ENCODE measurements at regions not wholly inside any gene's neighbourhood (a gene's known extent, or its start where the extent isn't known, plus 50 kb on each side); places are given as distances from the start of the nearest gene placed in this dataset.
A peak's percentile ranks its signal among the peaks of the same experiment; 100 is the strongest.

DNA sequence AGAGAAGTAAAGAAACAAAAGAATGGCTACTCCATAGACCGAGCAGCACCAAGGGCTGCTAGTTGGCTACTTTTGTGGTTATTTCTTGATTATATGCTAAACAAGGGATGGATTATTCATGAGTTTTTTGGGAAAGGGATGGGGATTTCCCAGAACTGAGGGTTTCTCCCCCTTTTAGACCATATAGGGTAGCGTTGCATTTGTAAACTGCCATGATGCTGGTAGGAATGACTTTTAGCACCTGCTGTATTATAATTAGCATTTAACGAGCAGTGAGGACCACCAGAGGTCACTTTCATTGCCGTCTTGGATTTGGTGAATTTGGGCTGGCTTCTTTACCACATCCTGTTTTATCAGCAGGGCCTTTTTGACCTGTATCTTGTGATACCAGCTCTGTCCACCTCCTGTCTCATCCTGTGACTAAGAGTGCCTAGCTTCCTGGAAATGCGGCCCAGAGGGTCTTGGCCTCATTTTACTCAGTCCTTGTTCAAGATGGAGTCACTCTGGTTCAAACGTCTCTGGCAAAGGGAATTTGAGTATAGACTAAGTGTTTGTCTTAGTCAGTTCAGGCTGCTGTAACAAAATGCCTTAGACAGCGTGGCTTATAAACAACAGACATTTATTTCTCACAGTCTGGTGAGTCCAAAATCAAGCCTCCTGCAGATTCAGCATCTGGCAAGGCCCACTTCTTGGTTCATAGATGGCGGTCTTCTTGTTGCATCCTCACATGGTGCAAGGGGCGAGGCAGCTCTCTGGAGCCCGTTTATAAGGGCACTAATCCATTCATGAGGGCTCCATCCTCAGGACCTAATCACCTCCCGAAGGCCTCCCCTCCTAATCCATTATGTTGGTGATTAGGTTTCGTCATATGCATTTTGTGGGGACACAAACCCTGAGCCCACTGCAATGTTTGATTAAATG, 348.3 kb upstream of the SFSWAP start (continued):
- TF ChIP-seq SAFB (IDR thresholded peaks at IDR 0.05; ENCODE audit: borderline replicate concordance, low read depth, low read length) (no peak), ZNF561 (CRISPR knock-in tag; conservative IDR thresholded peaks at IDR 0.05) (peak; percentile 98), YY1 (IDR thresholded peaks at IDR 0.05; ENCODE audit: borderline replicate concordance in 1 of 3, control insufficient read depth in 1 of 3, extremely low read depth in 1 of 3, insufficient read depth in 3 of 3, insufficient read length in 1 of 3, insufficient replicate concordance in 2 of 3, low read depth in 1 of 3, low read length in 2 of 3) (no peak), FIP1L1 (IDR thresholded peaks at IDR 0.05; ENCODE audit: low read depth, low read length, poor library complexity, severe bottlenecking) (no peak), ZNF140 (CRISPR knock-in tag; IDR thresholded peaks at IDR 0.05) (peak; percentile 95), PHB2 (IDR thresholded peaks at IDR 0.05; ENCODE audit: low read depth) (no peak), ELF2 (CRISPR knock-in tag; IDR thresholded peaks at IDR 0.05) (peak; percentile 95), PPARD (CRISPR knock-in tag; IDR thresholded peaks at IDR 0.05) (peak; percentile 94), PHTF2 (CRISPR knock-in tag; IDR thresholded peaks at IDR 0.05) (peak; percentile 97), BRD9 (IDR thresholded peaks at IDR 0.05; ENCODE audit: low read depth, partially characterized antibody) (no peak), ZBTB17 (CRISPR knock-in tag; IDR thresholded peaks at IDR 0.05) (peak; percentile 98), GTF2E2 (tag; IDR thresholded peaks at IDR 0.05) (peak; percentile 95)
- TF ChIP-seq, protein P1, sequence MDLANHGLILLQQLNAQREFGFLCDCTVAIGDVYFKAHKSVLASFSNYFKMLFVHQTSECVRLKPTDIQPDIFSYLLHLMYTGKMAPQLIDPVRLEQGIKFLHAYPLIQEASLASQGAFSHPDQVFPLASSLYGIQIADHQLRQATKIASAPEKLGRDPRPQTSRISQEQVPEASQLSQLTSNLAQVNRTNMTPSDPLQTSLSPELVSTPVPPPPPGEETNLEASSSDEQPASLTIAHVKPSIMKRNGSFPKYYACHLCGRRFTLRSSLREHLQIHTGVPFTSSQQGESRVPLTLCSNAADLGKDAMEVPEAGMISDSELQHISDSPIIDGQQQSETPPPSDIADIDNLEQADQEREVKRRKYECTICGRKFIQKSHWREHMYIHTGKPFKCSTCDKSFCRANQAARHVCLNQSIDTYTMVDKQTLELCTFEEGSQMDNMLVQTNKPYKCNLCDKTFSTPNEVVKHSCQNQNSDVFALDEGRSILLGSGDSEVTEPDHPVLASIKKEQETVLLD (IDR thresholded peaks at IDR 0.05), result peak; percentile 30; the same call in 1 of the 2 replicates
- TF ChIP-seq, protein P2, sequence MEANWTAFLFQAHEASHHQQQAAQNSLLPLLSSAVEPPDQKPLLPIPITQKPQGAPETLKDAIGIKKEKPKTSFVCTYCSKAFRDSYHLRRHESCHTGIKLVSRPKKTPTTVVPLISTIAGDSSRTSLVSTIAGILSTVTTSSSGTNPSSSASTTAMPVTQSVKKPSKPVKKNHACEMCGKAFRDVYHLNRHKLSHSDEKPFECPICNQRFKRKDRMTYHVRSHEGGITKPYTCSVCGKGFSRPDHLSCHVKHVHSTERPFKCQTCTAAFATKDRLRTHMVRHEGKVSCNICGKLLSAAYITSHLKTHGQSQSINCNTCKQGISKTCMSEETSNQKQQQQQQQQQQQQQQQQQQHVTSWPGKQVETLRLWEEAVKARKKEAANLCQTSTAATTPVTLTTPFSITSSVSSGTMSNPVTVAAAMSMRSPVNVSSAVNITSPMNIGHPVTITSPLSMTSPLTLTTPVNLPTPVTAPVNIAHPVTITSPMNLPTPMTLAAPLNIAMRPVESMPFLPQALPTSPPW (CRISPR knock-in tag; IDR thresholded peaks at IDR 0.05), result peak; percentile 65; the same call in 1 of the 2 replicates
- TF ChIP-seq, protein P3, sequence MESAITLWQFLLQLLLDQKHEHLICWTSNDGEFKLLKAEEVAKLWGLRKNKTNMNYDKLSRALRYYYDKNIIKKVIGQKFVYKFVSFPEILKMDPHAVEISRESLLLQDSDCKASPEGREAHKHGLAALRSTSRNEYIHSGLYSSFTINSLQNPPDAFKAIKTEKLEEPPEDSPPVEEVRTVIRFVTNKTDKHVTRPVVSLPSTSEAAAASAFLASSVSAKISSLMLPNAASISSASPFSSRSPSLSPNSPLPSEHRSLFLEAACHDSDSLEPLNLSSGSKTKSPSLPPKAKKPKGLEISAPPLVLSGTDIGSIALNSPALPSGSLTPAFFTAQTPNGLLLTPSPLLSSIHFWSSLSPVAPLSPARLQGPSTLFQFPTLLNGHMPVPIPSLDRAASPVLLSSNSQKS (CRISPR knock-in tag; IDR thresholded peaks at IDR 0.05), result peak; percentile 98
- TF ChIP-seq, protein P4, sequence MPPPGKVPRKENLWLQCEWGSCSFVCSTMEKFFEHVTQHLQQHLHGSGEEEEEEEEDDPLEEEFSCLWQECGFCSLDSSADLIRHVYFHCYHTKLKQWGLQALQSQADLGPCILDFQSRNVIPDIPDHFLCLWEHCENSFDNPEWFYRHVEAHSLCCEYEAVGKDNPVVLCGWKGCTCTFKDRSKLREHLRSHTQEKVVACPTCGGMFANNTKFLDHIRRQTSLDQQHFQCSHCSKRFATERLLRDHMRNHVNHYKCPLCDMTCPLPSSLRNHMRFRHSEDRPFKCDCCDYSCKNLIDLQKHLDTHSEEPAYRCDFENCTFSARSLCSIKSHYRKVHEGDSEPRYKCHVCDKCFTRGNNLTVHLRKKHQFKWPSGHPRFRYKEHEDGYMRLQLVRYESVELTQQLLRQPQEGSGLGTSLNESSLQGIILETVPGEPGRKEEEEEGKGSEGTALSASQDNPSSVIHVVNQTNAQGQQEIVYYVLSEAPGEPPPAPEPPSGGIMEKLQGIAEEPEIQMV (tag; conservative IDR thresholded peaks at IDR 0.05; ENCODE audit: low read depth), result peak; percentile 89
- TF ChIP-seq, protein P5, sequence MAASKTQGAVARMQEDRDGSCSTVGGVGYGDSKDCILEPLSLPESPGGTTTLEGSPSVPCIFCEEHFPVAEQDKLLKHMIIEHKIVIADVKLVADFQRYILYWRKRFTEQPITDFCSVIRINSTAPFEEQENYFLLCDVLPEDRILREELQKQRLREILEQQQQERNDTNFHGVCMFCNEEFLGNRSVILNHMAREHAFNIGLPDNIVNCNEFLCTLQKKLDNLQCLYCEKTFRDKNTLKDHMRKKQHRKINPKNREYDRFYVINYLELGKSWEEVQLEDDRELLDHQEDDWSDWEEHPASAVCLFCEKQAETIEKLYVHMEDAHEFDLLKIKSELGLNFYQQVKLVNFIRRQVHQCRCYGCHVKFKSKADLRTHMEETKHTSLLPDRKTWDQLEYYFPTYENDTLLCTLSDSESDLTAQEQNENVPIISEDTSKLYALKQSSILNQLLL (CRISPR knock-in tag; IDR thresholded peaks at IDR 0.05; ENCODE audit: borderline replicate concordance), result no peak
